ENCODE measurements at regions not wholly inside any gene's neighbourhood (a gene's known extent, or its start where the extent isn't known, plus 50 kb on each side); places are given as distances from the start of the nearest gene placed in this dataset.
A peak's percentile ranks its signal among the peaks of the same experiment; 100 is the strongest.

GRCh38 chr5:107268241-107268640 lies 402.5 kb downstream of the EFNA5 start:
- no peak for DNase-seq (ENCODE audit: low read depth in 2 of 3, low spot score in 2 of 3)

- no peak for DNase-seq (ENCODE audit: low read depth in 2 of 3, low spot score in 2 of 3)
These were observed 404.6 kb downstream of the EFNA5 start for GRCh38 chr5:107266100-107266499.

- no peak for DNase-seq (ENCODE audit: low read depth in 2 of 3, low spot score in 2 of 3)
These were observed 405.5 kb downstream of the EFNA5 start for GRCh38 chr5:107265193-107265592.

GRCh38 chr5:107263387-107264018 lies 407.2 kb downstream of the EFNA5 start:
- DNase-seq (ENCODE audit: low read depth in 2 of 3, low spot score in 2 of 3), result no peak

- no peak for DNase-seq (ENCODE audit: low read depth in 2 of 3, low spot score in 2 of 3)
These were observed 412.7 kb downstream of the EFNA5 start for GRCh38 chr5:107257885-107258520.

GRCh38 chr5:107254902-107255234 lies 415.9 kb downstream of the EFNA5 start:
- DNase-seq (ENCODE audit: low read depth in 2 of 3, low spot score in 2 of 3), result no peak

- DNase-seq (ENCODE audit: low read depth in 2 of 3, low spot score in 2 of 3), result no peak
These were observed 416.4 kb downstream of the EFNA5 start for GRCh38 chr5:107254214-107254901.

GRCh38 chr5:107253246-107253645 lies 417.5 kb downstream of the EFNA5 start:
- DNase-seq (ENCODE audit: low read depth in 2 of 3, low spot score in 2 of 3), result no peak

GRCh38 chr5:107251151-107251550 lies 419.6 kb downstream of the EFNA5 start:
- DNase-seq (ENCODE audit: low read depth in 2 of 3, low spot score in 2 of 3), result no peak

GRCh38 chr5:107248066-107248695 lies 422.6 kb downstream of the EFNA5 start:
- DNase-seq (ENCODE audit: low read depth in 2 of 3, low spot score in 2 of 3), result peak in 2 of 3 donors; percentile 30 to 59

GRCh38 chr5:107247427-107247826 lies 423.3 kb downstream of the EFNA5 start:
- DNase-seq (ENCODE audit: low read depth in 2 of 3, low spot score in 2 of 3), result no peak

- DNase-seq (ENCODE audit: low read depth in 2 of 3, low spot score in 2 of 3), result no peak
These were observed 427.5 kb downstream of the EFNA5 start for GRCh38 chr5:107243220-107243579.

- DNase-seq (ENCODE audit: low read depth in 2 of 3, low spot score in 2 of 3), result no peak
These were observed 428.1 kb downstream of the EFNA5 start for GRCh38 chr5:107242411-107243219.

- no peak for DNase-seq (ENCODE audit: low read depth in 2 of 3, low spot score in 2 of 3)
These were observed 428.9 kb downstream of the EFNA5 start for GRCh38 chr5:107241841-107242240.

GRCh38 chr5:107235167-107235566 lies 435.6 kb downstream of the EFNA5 start:
- DNase-seq (ENCODE audit: low read depth in 2 of 3, low spot score in 2 of 3), result no peak

GRCh38 chr5:107232788-107233187 lies 437.9 kb downstream of the EFNA5 start:
- DNase-seq (ENCODE audit: low read depth in 2 of 3, low spot score in 2 of 3), result no peak

- no peak for DNase-seq (ENCODE audit: low read depth in 2 of 3, low spot score in 2 of 3)
These were observed 438.4 kb downstream of the EFNA5 start for GRCh38 chr5:107232293-107232692.

- no peak for DNase-seq (ENCODE audit: low read depth in 2 of 3, low spot score in 2 of 3)
These were observed 439.5 kb downstream of the EFNA5 start for GRCh38 chr5:107231191-107231590.

GRCh38 chr5:107230367-107230766 lies 440.4 kb downstream of the EFNA5 start:
- no peak for DNase-seq (ENCODE audit: low read depth in 2 of 3, low spot score in 2 of 3)

- no peak for DNase-seq (ENCODE audit: low read depth in 2 of 3, low spot score in 2 of 3)
These were observed 442.5 kb downstream of the EFNA5 start for GRCh38 chr5:107228226-107228625.

GRCh38 chr5:107224272-107224671 lies 446.5 kb downstream of the EFNA5 start:
- no peak for DNase-seq (ENCODE audit: low read depth in 2 of 3, low spot score in 2 of 3)

Data from hematopoietic multipotent progenitor cell (in vitro differentiated cells).